HEK293 (cell line): ENCODE measurements at regions not wholly inside any gene's neighbourhood (a gene's known extent, or its start where the extent isn't known, plus 50 kb on each side); places are given as distances from the start of the nearest gene placed in this dataset.

Experiments
- CTCF ChIA-PET: fragments of 350-600 bp; formaldehyde crosslinking; extraction: SDS; loops from one replicate; lab custom pipeline; 2021; ENCODE audit warnings: antibody characterized with exemption; lab: Yijun Ruan, JAX
- POLR2A ChIA-PET: fragments of 300-600 bp; formaldehyde crosslinking; extraction: SDS; loops from one replicate; lab custom pipeline; 2020; ENCODE audit warnings: antibody characterized with exemption, inconsistent platforms; lab: Yijun Ruan, JAX
- H3K27ac ChIP-seq: fragments of 200-500 bp; sonication (Bioruptor generic); 2 replicates; pipeline ENCODE4 v1.5.1; 2014; ENCODE audit warnings: low read depth, low read length, control low read depth, inconsistent platforms; ENCODE audit errors: extremely low read depth
- H3K36me3 ChIP-seq, 2 experiments: fragments of 200-500 bp in 1 of 2; sonication (Bioruptor generic) in 1 of 2; 1 replicate in 1 of 2; 2 replicates in 1 of 2; pipeline ENCODE4 v1.5.1; 2014 to 2017; ENCODE audit warnings: inconsistent platforms in 2 of 2, low read length in 2 of 2; ENCODE audit not compliant: control insufficient read depth in 2 of 2, insufficient read depth in 1 of 2
- H3K4me1 ChIP-seq: fragments of 200-500 bp; sonication (Bioruptor generic); 2 replicates; pipeline ENCODE4 v1.5.1; 2014; ENCODE audit warnings: mild to moderate bottlenecking, low read length, inconsistent platforms; ENCODE audit not compliant: control insufficient read depth, insufficient read depth
- H3K4me3 ChIP-seq: 2 replicates; pipeline ENCODE4 v1.5.1; 2011; ENCODE audit warnings: low read depth, mild to moderate bottlenecking, control low read depth, low read length, moderate library complexity
- H3K9me3 ChIP-seq: fragments of 200-500 bp; sonication (Bioruptor generic); 2 replicates; pipeline ENCODE4 v1.5.1; 2014; ENCODE audit warnings: low read depth, low read length, inconsistent platforms; ENCODE audit not compliant: control insufficient read depth, insufficient read depth
- EGR2 ChIP-seq: fragments of 450-650 bp; formaldehyde crosslinking; IDR thresholded peaks from 2 replicates; pipeline ENCODE4 v1.5.1; 2016; ENCODE audit warnings: low read depth, missing biosample characterization, missing genetic modification characterization
- HOXA7 ChIP-seq: sonication (generic); formaldehyde crosslinking; IDR thresholded peaks from 2 replicates; pipeline ENCODE4 v1.8.1; 2022; ENCODE audit warnings: missing genetic modification reagents, borderline replicate concordance
- KLF10 ChIP-seq: fragments of 450-650 bp; IDR thresholded peaks from 2 replicates; pipeline ENCODE4 v1.5.1; 2018; ENCODE audit warnings: missing biosample characterization, mild to moderate bottlenecking, missing genetic modification characterization
- KLF16 ChIP-seq: fragments of 450-650 bp; formaldehyde crosslinking; IDR thresholded peaks from 2 replicates; pipeline ENCODE4 v1.5.1; 2017; ENCODE audit warnings: missing biosample characterization, missing genetic modification characterization
- PBX3 ChIP-seq: sonication (generic); formaldehyde crosslinking; IDR thresholded peaks from 2 replicates; pipeline ENCODE4 v1.8.1; 2022; ENCODE audit warnings: mild to moderate bottlenecking, moderate library complexity, missing genetic modification reagents
- SETDB1 ChIP-seq: IDR thresholded peaks from one replicate; pipeline ENCODE4 v1.6.1; 2017; ENCODE audit warnings: mild to moderate bottlenecking, low read length, moderate library complexity, mixed read lengths; ENCODE audit not compliant: insufficient read length
- SP7 ChIP-seq: fragments of 450-650 bp; formaldehyde crosslinking; IDR thresholded peaks from 2 replicates; pipeline ENCODE4 v1.5.1; 2016; ENCODE audit warnings: missing biosample characterization, missing genetic modification characterization
- YY2 ChIP-seq: fragments of 450-650 bp; formaldehyde crosslinking; IDR thresholded peaks from 2 replicates; pipeline ENCODE4 v1.5.1; 2016; ENCODE audit warnings: missing biosample characterization, missing genetic modification characterization
- ZEB2 ChIP-seq: fragments of 450-650 bp; formaldehyde crosslinking; IDR thresholded peaks from 2 replicates; pipeline ENCODE4 v1.5.1; 2016; ENCODE audit warnings: missing biosample characterization, missing genetic modification characterization
- ZFHX2 ChIP-seq: fragments of 450-650 bp; formaldehyde crosslinking; conservative IDR thresholded peaks from 2 replicates; pipeline ENCODE4 v1.5.1; 2016; ENCODE audit warnings: missing biosample characterization, missing genetic modification characterization
- ZIC2 ChIP-seq: fragments of 450-650 bp; formaldehyde crosslinking; IDR thresholded peaks from 2 replicates; pipeline ENCODE4 v1.5.1; 2016; ENCODE audit warnings: missing biosample characterization, missing genetic modification characterization
- ZNF138 ChIP-seq: fragments of 450-650 bp; formaldehyde crosslinking; IDR thresholded peaks from 2 replicates; pipeline ENCODE4 v1.5.1; 2016; ENCODE audit warnings: missing biosample characterization, missing genetic modification characterization, borderline replicate concordance
- ZNF202 ChIP-seq: fragments of 450-650 bp; formaldehyde crosslinking; IDR thresholded peaks from 2 replicates; pipeline ENCODE4 v1.5.1; 2016; ENCODE audit warnings: missing biosample characterization, missing genetic modification characterization, borderline replicate concordance
- ZNF24 ChIP-seq: fragments of 450-650 bp; formaldehyde crosslinking; IDR thresholded peaks from 2 replicates; pipeline ENCODE4 v1.5.1; 2016; ENCODE audit warnings: missing biosample characterization, missing genetic modification characterization
- ZNF391 ChIP-seq: fragments of 450-650 bp; formaldehyde crosslinking; IDR thresholded peaks from 2 replicates; pipeline ENCODE4 v1.5.1; 2016; ENCODE audit warnings: low read depth, missing biosample characterization, missing genetic modification characterization, borderline replicate concordance
- ZNF394 ChIP-seq: fragments of 450-650 bp; formaldehyde crosslinking; IDR thresholded peaks from 2 replicates; pipeline ENCODE4 v1.5.1; 2016; ENCODE audit warnings: missing biosample characterization, missing genetic modification characterization, mild to moderate bottlenecking, moderate library complexity, borderline replicate concordance
- ZNF530 ChIP-seq: fragments of 450-650 bp; formaldehyde crosslinking; IDR thresholded peaks from 2 replicates; pipeline ENCODE4 v1.5.1; 2016; ENCODE audit warnings: low read depth, missing biosample characterization, missing genetic modification characterization
- ZNF544 ChIP-seq: fragments of 450-650 bp; formaldehyde crosslinking; IDR thresholded peaks from 2 replicates; pipeline ENCODE4 v1.5.0; 2017; ENCODE audit warnings: missing biosample characterization, missing genetic modification characterization
- ZNF645 ChIP-seq: fragments of 450-650 bp; formaldehyde crosslinking; IDR thresholded peaks from 2 replicates; pipeline ENCODE4; 2016; ENCODE audit warnings: missing biosample characterization, missing genetic modification characterization
- ZNF670 ChIP-seq: fragments of 450-650 bp; formaldehyde crosslinking; IDR thresholded peaks from 2 replicates; pipeline ENCODE4 v1.5.1; 2016; ENCODE audit warnings: missing biosample characterization, missing genetic modification characterization, low read depth
- ZNF791 ChIP-seq: fragments of 450-650 bp; formaldehyde crosslinking; IDR thresholded peaks from 2 replicates; pipeline ENCODE4 v1.5.1; 2016; ENCODE audit warnings: missing biosample characterization, missing genetic modification characterization
- TF ChIP-seq, protein P1 (sequence below): fragments of 450-650 bp; formaldehyde crosslinking; IDR thresholded peaks from 2 replicates; pipeline ENCODE4 v1.5.1; 2016; ENCODE audit warnings: missing biosample characterization, missing genetic modification characterization
- TF ChIP-seq, protein P2 (sequence below): fragments of 450-650 bp; formaldehyde crosslinking; IDR thresholded peaks from 2 replicates; pipeline ENCODE4 v1.5.1; 2017; ENCODE audit warnings: missing biosample characterization, missing genetic modification characterization
- TF ChIP-seq, protein P3 (sequence below): fragments of 450-650 bp; formaldehyde crosslinking; IDR thresholded peaks from 2 replicates; pipeline ENCODE4 v1.5.0; 2017; ENCODE audit warnings: missing biosample characterization, missing genetic modification characterization, borderline replicate concordance

DNA sequence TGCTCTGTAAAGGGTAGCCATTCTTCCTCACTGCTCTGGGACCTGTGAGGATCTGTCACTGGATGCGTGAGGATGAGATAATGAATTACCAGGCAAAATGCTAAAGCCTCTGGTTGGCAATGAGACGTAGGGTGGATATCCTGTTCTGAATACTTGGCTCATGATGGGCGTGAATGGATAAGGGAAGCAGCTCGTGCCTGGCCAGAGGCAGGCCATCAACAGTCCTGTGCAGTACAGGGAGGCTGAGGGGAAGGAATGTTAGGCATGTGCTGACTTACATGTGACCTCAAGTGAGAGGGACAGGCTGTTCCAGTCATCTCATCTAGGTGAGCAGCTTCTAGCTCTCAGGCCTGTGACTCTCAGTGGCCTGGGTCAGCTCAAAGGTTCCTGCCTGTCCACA, 172.8 kb downstream of the CARTPT start:
- CTCF ChIA-PET = no interaction called here

GRCh38 chr5:71892641-71893365, 173.7 kb downstream of the CARTPT start:
- CTCF ChIA-PET = no interaction called here
- Histone ChIP-seq H3K4me3 (no peak overlapping the region), H3K4me1 (no peaks in the 10 kb centered on the region), H3K36me3 (no peaks in the 10 kb centered on the region), H3K9me3 (no peaks in the 10 kb centered on the region), H3K27ac (no peak overlapping the region)
- POLR2A ChIA-PET = no interaction called here
- TF ChIP-seq ZNF791 (tag by site-specific recombination) (no peak), ZIC2 (tag by site-specific recombination) (peak; percentile 61), ZFHX2 (peak; percentile 91), ZNF138 (tag by site-specific recombination) (no peak), EGR2 (tag by site-specific recombination) (peak; percentile 49; the same call in 1 of the 2 replicates)
- TF ChIP-seq, all 188 proteins: peak for 3

More for the DNA sequence above, 172.8 kb downstream of the CARTPT start:
- Histone ChIP-seq H3K27ac (no peak overlapping the region), H3K4me3 (no peak overlapping the region), H3K36me3 (no peaks in the 10 kb centered on the region), H3K9me3 (no peaks in the 10 kb centered on the region), H3K4me1 (no peaks in the 10 kb centered on the region)
- TF ChIP-seq, protein P1, sequence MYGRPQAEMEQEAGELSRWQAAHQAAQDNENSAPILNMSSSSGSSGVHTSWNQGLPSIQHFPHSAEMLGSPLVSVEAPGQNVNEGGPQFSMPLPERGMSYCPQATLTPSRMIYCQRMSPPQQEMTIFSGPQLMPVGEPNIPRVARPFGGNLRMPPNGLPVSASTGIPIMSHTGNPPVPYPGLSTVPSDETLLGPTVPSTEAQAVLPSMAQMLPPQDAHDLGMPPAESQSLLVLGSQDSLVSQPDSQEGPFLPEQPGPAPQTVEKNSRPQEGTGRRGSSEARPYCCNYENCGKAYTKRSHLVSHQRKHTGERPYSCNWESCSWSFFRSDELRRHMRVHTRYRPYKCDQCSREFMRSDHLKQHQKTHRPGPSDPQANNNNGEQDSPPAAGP (tag by site-specific recombination) = no peak
- TF ChIP-seq PBX3 (CRISPR knock-in tag) = no peak
- no peak for TF ChIP-seq ZNF391
- TF ChIP-seq ZNF544 (tag by site-specific recombination) = no peak
- no peak for TF ChIP-seq ZEB2 (tag by site-specific recombination)
- no peak for TF ChIP-seq SP7 (tag by site-specific recombination)
- TF ChIP-seq KLF10 (tag by site-specific recombination) = no peak
- no peak for TF ChIP-seq HOXA7
- no peak for TF ChIP-seq ZNF24 (tag by site-specific recombination)
- TF ChIP-seq, protein P2, sequence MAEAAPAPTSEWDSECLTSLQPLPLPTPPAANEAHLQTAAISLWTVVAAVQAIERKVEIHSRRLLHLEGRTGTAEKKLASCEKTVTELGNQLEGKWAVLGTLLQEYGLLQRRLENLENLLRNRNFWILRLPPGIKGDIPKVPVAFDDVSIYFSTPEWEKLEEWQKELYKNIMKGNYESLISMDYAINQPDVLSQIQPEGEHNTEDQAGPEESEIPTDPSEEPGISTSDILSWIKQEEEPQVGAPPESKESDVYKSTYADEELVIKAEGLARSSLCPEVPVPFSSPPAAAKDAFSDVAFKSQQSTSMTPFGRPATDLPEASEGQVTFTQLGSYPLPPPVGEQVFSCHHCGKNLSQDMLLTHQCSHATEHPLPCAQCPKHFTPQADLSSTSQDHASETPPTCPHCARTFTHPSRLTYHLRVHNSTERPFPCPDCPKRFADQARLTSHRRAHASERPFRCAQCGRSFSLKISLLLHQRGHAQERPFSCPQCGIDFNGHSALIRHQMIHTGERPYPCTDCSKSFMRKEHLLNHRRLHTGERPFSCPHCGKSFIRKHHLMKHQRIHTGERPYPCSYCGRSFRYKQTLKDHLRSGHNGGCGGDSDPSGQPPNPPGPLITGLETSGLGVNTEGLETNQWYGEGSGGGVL (tag by site-specific recombination) = no peak
- no peak for TF ChIP-seq ZNF530 (tag by site-specific recombination)
- TF ChIP-seq YY2 (tag by site-specific recombination) = no peak
- POLR2A ChIA-PET = no interaction called here

DNA sequence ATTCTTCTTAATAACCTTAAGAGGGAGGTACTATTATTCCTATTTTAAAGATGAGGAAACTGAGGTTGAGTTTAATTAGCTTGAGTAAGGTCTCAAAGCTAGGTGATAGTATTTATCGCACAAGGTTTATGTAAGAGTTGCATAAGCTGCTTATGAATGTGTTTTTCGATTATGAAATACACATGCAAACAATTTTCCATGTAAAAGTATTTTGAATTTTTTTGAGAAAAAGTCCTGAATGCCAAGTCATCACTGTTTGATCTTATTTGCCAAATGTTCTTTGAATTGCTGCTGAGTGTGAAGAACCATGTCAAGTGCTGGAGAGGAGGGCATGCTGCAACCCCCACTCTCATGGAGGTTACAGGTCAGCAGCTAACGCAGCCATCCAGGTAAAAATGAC, 174.4 kb downstream of the CARTPT start:
- Histone ChIP-seq H3K36me3 (no peaks in the 10 kb centered on the region), H3K9me3 (no peaks in the 10 kb centered on the region), H3K4me1 (no peaks in the 10 kb centered on the region), H3K27ac (no peak overlapping the region), H3K4me3 (no peak overlapping the region)
- ChIA-PET CTCF (interaction anchor here (1.2 kb wide), 1 partner anchor 21 kb away, joined by 3 read pairs; no protein-coding TSS in a partner anchor), POLR2A (no interaction called here)
- no peak for TF ChIP-seq ZNF670
- no peak for TF ChIP-seq ZNF24 (tag by site-specific recombination)
- no peak for TF ChIP-seq ZNF202 (tag by site-specific recombination)
- TF ChIP-seq ZNF394 (tag by site-specific recombination) = no peak
- TF ChIP-seq ZNF645 (tag by site-specific recombination) = no peak
- TF ChIP-seq, protein P3, sequence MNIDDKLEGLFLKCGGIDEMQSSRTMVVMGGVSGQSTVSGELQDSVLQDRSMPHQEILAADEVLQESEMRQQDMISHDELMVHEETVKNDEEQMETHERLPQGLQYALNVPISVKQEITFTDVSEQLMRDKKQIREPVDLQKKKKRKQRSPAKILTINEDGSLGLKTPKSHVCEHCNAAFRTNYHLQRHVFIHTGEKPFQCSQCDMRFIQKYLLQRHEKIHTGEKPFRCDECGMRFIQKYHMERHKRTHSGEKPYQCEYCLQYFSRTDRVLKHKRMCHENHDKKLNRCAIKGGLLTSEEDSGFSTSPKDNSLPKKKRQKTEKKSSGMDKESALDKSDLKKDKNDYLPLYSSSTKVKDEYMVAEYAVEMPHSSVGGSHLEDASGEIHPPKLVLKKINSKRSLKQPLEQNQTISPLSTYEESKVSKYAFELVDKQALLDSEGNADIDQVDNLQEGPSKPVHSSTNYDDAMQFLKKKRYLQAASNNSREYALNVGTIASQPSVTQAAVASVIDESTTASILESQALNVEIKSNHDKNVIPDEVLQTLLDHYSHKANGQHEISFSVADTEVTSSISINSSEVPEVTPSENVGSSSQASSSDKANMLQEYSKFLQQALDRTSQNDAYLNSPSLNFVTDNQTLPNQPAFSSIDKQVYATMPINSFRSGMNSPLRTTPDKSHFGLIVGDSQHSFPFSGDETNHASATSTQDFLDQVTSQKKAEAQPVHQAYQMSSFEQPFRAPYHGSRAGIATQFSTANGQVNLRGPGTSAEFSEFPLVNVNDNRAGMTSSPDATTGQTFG (tag by site-specific recombination) = no peak
- TF ChIP-seq SETDB1 = no peak
- TF ChIP-seq ZNF391 = no peak
- no peak for TF ChIP-seq KLF16 (tag by site-specific recombination)
